ENCODE measurements at regions not wholly inside any gene's neighbourhood (a gene's known extent, or its start where the extent isn't known, plus 50 kb on each side); places are given as distances from the start of the nearest gene placed in this dataset.

GRCh38 chr12:4160314-4161040, 113.1 kb upstream of the CCND2 start:
- TF ChIP-seq CTCF (IDR thresholded peaks at IDR 0.05) (no peak), KDM5A (IDR thresholded peaks at IDR 0.05) (no peak), HDAC2 (IDR thresholded peaks at IDR 0.05) (no peak), EP300 (IDR thresholded peaks at IDR 0.05) (no peak), CEBPB (IDR thresholded peaks at IDR 0.05) (no peak), POLR2A (IDR thresholded peaks at IDR 0.05; ENCODE audit: low read length) (no peak), ATOH8 (CRISPR knock-in tag; IDR thresholded peaks at IDR 0.05; ENCODE audit: low read depth) (no peak), BHLHE40 (IDR thresholded peaks at IDR 0.05; ENCODE audit: low read depth, low read length) (no peak), EHF (CRISPR knock-in tag; IDR thresholded peaks at IDR 0.05) (no peak), MYC (IDR thresholded peaks at IDR 0.05; ENCODE audit: borderline replicate concordance, low read length) (no peak), MAX (IDR thresholded peaks at IDR 0.05) (no peak), CHD4 (IDR thresholded peaks at IDR 0.05; ENCODE audit: borderline replicate concordance) (no peak), RAD21 (conservative IDR thresholded peaks at IDR 0.05 in 1 of 2, IDR thresholded peaks at IDR 0.05 in 1 of 2) (no peak)
